Hematopoietic multipotent progenitor cell treated with erythropoietin and hydrocortisone succinate and interleukin-3 and kit ligand, for 17 days (in vitro differentiated cells): ENCODE measurements at regions not wholly inside any gene's neighbourhood (a gene's known extent, or its start where the extent isn't known, plus 50 kb on each side); places are given as distances from the start of the nearest gene placed in this dataset.

Source experiments
- DNase-seq: peaks from one replicate; pipeline ENCODE4 v3.0.0-alpha.2; 2015; ENCODE audit warnings: low spot score

DNA sequence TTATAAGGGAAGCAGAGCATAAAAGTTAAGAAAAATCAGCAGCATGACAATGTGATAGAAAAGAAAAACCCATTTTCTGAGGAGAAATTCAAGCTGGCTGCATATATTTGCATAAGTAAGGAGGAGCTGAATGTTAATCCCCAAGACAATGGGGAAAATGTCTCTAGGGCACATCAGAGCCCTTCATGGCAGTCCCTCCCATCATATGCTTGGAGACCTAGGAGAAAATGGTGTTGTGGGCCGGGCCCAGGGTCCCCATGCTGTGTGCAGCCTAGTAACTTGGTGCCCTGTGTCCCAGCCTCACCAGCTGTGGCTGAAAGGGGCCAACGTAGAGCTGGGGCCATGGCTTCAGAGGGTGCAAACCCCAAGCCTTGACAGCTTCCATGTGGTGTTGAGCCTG lies 100.6 kb upstream of the PLPPR4 start:
- no peak for DNase-seq

DNA sequence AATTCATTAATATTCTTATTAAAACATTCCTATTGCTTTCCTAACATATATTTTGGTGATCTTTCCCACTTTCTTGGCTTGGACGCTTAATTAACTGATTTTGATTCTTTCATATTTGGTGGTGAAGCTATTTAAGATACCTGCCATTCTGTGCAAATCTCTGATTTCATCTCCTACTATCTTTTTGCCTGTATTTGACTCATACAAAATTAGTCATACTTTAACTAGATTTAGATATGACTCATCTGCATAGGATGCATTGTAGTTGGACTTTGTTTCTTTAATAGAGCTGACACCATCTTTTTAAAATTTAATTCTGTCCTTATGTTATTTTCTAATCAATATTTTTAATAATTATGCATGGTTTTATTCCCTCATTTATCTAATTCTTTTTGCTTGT lies 93.8 kb upstream of the PLPPR4 start:
- no peak for DNase-seq

- DNase-seq = no peak
Measured at GRCh38 chr1:99171184-99171813, 93.0 kb upstream of the PLPPR4 start.

- no peak for DNase-seq
Measured at GRCh38 chr1:99173282-99173681, 91.0 kb upstream of the PLPPR4 start.

DNA sequence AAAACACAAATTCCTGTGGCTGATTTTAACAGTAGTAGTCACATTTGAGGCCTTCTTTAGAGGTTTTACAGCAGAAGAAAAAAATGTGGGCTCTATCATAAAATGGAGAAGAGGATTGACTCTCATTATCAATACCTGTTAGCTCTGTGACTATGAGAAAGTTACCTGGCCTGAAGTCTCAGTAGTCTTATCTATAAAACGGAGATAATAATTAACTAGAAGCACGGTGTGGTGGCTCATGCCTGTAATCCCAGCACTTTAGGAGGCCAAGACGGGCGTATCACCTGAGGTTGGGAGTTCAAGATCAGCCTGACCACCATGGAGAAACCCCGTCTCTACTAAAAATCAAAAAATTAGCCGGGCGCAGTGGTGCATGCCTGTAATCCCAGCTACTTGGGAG lies 90.4 kb upstream of the PLPPR4 start:
- no peak for DNase-seq

DNA sequence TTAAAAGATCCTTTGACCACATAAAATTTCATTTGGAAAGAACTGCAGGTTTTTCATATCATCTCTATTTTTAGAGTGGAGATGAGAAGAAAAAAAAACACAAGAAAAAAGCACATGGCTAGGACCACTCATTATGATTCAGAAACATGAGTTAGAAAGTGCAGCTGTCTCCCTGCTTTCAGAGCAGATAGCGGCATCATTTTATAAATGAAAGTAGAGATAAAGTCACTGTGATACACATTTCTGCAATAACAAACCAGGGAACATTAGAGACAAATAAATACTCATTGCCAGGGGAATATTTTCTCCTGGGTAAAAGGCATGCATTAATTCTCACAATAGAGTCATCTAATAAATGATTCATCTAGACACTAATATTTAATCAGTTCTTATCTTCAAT lies 87.5 kb upstream of the PLPPR4 start:
- no peak for DNase-seq

DNA sequence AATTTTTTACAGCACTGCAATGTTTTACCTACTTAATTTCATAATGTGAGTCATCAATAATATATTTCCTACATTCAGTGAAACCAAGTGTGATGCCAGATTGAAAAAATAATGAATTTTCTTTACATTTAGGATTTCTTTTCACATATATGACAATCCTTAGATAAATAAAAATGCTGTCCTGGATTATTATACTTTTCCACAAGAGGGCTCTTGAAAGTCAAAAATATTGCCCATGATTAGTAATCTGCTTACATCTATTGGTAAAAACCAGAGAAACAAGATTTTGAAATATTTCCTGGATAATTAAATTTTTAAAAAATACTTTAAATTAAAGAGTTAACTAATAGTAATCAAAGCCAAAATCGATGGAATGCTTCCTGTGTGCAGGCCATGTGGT lies 86.8 kb upstream of the PLPPR4 start:
- no peak for DNase-seq

- peak; percentile 45 for DNase-seq
Measured at GRCh38 chr1:99180343-99180808, 83.9 kb upstream of the PLPPR4 start.

- DNase-seq = no peak
Measured at GRCh38 chr1:99180915-99181314, 83.4 kb upstream of the PLPPR4 start.

GRCh38 chr1:99181892-99182291 lies 82.4 kb upstream of the PLPPR4 start:
- DNase-seq = no peak

GRCh38 chr1:99185196-99185595 lies 79.1 kb upstream of the PLPPR4 start:
- no peak for DNase-seq

DNA sequence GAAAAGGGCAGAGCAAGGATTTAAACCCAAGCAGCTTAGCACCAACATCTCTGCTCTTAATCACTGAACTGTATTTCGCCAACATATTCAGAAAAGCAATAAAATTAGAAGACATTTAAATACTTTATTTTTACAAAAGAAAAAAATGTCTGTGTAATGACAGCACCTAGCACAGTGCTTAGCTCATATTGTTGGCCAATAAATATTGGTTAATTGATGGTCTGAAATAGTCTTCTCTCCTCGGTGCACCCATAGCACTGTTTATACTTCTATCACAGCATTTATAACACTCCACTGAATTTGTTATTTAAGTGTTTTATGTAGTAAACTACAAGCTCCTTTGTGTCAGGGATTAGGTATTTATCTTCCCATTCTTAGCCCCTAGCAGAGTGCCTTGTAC lies 70.9 kb upstream of the PLPPR4 start:
- no peak for DNase-seq

GRCh38 chr1:99198393-99198792 lies 65.9 kb upstream of the PLPPR4 start:
- DNase-seq = no peak

GRCh38 chr1:99207216-99207615 lies 57.1 kb upstream of the PLPPR4 start:
- DNase-seq = no peak
